ENCODE measurements at regions not wholly inside any gene's neighbourhood (a gene's known extent, or its start where the extent isn't known, plus 50 kb on each side); places are given as distances from the start of the nearest gene placed in this dataset.

DNA sequence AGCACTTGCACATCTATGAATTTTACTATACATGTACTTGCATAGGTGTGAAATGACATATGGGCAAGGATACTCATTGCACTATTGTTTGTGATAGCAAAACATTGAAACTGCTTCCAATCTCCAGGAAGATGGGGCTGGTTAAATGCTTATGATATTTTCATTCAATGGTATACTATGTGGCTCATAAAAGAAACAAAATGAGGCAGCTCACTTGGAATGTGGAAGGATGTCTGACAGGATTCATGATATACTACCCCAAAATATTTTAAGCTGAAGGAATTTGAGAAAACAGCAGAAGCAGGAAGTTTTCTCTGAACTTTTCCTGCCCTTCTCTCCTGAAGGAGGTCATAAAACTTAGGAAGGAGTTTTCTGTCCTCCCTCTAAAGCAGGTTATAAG lies 99.6 kb upstream of the CAST start:
- H3K4me3 Mint-ChIP-seq: no peak overlapping the region
- no peak overlapping the region for H3K27ac Mint-ChIP-seq
- no peaks in the 10 kb centered on the region for H3K36me3 Mint-ChIP-seq (ENCODE audit: low read depth)
- H3K9me3 Mint-ChIP-seq: no peaks in the 10 kb centered on the region
- H3K4me1 Mint-ChIP-seq (ENCODE audit: low read depth): peaks cover 12% of the 10 kb centered on the region
- peaks cover 3% of the 10 kb centered on the region for H3K27me3 Mint-ChIP-seq (ENCODE audit: low read depth)

DNA sequence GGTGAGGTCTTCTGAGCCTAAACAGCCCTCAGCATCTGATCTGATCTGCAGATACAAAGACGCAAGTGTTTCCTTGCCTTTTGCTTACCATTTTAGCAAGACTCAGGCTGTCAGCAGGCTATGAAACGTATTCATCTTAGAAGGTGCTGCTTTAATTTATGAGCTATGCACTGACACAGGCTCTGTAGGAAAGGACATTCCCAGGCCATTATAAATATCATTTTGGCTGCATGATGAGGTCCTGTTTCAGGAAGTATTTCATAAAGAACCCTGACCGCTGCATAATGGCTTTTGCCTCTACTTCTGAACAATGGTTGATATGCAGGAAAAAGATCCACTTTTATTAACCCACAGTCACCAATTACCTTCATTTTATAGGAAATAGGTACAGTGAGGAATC lies 98.4 kb upstream of the CAST start:
- H3K9me3 Mint-ChIP-seq: no peaks in the 10 kb centered on the region
- no peak overlapping the region for H3K27ac Mint-ChIP-seq
- H3K27me3 Mint-ChIP-seq (ENCODE audit: low read depth): peaks cover 7% of the 10 kb centered on the region
- peaks cover 12% of the 10 kb centered on the region for H3K4me1 Mint-ChIP-seq (ENCODE audit: low read depth)
- H3K36me3 Mint-ChIP-seq (ENCODE audit: low read depth): no peaks in the 10 kb centered on the region
- no peak overlapping the region for H3K4me3 Mint-ChIP-seq

DNA sequence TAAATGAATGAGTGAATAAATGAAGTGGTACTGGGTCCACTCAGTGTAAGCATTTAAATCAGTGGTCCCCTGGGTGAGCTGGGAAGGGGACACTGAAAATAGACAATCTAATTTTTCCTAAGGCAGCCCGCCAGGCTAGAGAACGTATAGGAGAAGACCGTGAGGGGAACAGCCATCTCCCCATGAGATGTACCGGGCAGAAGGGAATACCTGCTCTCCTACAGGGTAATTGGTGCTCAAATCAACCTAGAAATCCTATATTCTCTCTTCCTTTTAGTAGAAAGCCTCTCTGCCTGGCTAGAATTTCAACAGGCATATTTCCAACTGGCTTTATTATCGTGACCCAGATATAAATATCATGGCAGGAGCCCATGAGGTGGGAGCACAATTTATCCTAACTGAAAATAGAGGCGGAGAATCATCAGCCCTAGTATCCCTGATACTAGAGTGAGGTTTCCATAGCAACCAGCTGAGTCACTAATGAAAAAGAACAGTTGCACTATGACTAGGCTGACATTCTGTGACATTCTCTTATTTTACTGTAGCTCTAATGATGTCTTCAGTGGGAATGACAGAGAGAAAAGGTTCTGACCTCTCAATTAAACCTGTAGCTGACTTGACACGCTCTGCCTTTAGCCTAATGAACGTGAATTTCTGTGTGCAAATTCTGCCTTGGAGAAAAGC lies 96.5 kb upstream of the CAST start:
- H3K27me3 Mint-ChIP-seq (ENCODE audit: low read depth): peaks cover 21% of the 10 kb centered on the region
- H3K9me3 Mint-ChIP-seq: no peaks in the 10 kb centered on the region
- H3K4me1 Mint-ChIP-seq (ENCODE audit: low read depth): peaks cover 12% of the 10 kb centered on the region
- no peak overlapping the region for H3K4me3 Mint-ChIP-seq
- no peaks in the 10 kb centered on the region for H3K36me3 Mint-ChIP-seq (ENCODE audit: low read depth)
- no peak overlapping the region for H3K27ac Mint-ChIP-seq

DNA sequence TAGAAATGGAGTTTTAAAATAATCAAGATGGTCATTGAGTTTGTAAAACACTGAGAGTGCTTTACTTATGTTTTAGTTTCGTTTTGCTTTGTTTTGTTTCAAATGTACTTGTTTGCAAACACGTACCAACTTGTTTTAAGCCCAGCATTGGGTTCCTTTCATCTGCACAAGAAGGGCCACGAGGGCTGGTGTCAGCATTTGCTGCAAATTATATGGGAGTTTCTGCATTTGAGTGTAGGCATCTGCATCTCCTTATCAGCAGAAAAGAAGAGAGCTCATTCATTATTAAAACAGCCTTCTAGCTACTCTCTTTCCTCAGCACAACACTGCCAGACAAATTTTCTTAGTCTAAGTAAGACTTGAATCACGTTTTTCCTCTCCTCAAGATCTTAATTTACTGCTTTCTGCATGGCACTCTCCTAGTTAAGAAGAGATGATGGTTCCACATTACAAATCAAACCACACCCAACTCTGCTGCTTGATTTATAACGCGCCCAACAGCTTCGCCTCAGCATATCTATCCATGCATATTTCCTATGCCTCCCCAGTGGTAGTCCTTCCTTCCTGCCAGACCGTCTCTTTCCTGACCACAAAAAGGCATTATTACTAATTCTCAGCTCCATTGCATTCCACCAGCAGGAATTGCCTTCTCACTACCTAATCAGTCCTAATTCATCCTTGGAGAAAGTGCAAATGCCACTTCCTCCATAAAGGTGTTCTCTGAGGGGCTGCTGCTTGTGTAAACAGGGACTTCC lies 95.2 kb upstream of the CAST start:
- Mint-ChIP-seq H3K27me3 (ENCODE audit: low read depth) (peaks cover 21% of the 10 kb centered on the region), H3K27ac (no peak overlapping the region), H3K4me1 (ENCODE audit: low read depth) (peaks cover 12% of the 10 kb centered on the region), H3K36me3 (ENCODE audit: low read depth) (no peaks in the 10 kb centered on the region), H3K4me3 (no peak overlapping the region), H3K9me3 (no peaks in the 10 kb centered on the region)

DNA sequence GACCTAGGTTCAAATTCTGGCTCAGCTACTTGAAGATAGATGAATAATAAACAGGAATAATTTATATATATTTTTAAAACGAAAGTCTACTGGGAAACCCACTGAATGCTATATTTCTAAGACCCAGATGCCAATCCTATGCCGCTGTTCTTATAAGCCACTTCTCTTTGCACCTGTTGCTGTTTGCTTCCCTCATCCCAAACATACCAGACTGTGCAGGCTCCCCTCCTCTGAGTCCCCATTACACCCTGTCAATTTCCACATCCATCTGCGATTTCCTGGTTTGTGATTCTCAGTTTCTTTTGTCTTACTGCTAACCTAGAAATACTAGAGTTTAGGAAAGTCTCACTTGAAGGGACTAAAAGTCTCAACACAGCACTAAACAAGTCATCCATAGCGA lies 92.8 kb upstream of the CAST start:
- Mint-ChIP-seq H3K4me3 (no peak overlapping the region), H3K4me1 (ENCODE audit: low read depth) (peaks cover 12% of the 10 kb centered on the region), H3K9me3 (no peaks in the 10 kb centered on the region), H3K27ac (no peak overlapping the region), H3K27me3 (ENCODE audit: low read depth) (peaks cover 21% of the 10 kb centered on the region), H3K36me3 (ENCODE audit: low read depth) (no peaks in the 10 kb centered on the region)

DNA sequence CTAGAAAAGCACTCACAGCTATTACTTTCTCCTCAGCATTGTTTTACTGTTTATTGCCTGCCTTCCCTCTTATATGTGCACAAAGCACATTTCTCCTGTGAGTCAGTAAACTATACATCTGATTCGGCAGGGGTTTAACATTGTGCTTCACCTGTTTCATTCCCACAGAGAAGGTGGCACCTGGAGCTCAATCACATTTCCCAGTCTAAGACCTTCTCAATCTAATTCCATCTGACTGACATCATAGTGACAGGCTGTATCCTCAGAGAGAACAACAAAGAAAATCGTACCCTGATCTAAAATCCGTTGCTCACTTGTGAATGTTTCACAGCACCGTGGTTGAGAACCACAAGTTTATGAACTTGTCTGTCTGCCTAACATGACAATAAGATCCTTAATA lies 92.4 kb upstream of the CAST start:
- no peak overlapping the region for H3K4me3 Mint-ChIP-seq

DNA sequence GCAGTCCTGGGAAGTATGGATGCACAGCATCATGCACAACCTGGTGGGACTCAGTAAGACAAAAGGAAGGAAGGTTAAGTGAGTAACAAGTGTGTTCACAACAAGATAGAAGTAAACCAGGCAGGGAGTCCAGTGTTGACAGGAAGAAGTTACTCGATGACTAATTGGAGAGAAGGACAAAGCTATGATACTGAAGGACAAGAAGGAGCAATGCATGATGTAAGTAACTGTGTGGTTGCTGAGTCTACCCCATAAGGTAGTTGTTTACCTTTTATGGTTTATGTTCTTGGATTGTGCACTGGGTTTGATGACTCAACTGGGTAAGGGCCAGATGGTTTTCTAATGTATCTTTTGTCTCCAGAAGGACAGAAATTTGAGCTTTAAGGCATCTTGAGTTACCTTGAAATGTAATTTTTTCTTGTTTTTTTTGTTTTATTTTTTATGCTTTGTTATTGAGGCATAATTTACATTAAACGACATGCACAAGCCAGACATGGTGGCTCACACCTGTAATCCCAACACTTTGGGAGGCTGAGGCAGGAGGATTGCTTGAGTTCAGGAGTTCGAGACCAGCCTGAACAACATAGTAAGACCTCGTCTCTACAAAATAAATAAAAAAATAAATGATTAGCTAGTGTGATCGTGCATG lies 89.2 kb upstream of the CAST start:
- no peak overlapping the region for H3K27ac Mint-ChIP-seq
- H3K36me3 Mint-ChIP-seq (ENCODE audit: low read depth): no peaks in the 10 kb centered on the region
- peaks cover 17% of the 10 kb centered on the region for H3K27me3 Mint-ChIP-seq (ENCODE audit: low read depth)
- no peaks in the 10 kb centered on the region for H3K4me1 Mint-ChIP-seq (ENCODE audit: low read depth)
- no peaks in the 10 kb centered on the region for H3K9me3 Mint-ChIP-seq
- H3K4me3 Mint-ChIP-seq: no peak overlapping the region

More for the DNA sequence above, 92.4 kb upstream of the CAST start:
- Mint-ChIP-seq H3K4me1 (ENCODE audit: low read depth) (peaks cover 12% of the 10 kb centered on the region), H3K27me3 (ENCODE audit: low read depth) (peaks cover 21% of the 10 kb centered on the region), H3K9me3 (no peaks in the 10 kb centered on the region), H3K36me3 (ENCODE audit: low read depth) (no peaks in the 10 kb centered on the region), H3K27ac (no peak overlapping the region)

DNA sequence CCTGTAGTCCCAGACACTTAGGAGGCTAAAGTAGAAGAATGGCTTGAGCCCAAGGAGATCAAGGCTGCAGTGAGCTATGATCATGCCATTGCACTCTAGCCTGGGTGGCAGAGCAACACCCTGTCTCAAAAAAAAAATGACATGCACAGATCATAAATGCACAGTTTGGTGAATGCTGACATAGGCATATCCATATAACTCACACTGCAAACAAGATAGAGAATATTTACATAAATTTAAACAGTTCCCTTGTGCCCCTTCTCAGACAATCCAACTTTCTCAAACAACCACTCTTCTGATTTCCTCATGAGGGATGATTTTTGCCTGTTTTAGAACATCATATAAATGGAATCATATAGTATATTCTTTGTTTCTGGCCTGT lies 88.7 kb upstream of the CAST start:
- Mint-ChIP-seq H3K36me3 (ENCODE audit: low read depth) (no peaks in the 10 kb centered on the region), H3K4me1 (ENCODE audit: low read depth) (no peaks in the 10 kb centered on the region), H3K27me3 (ENCODE audit: low read depth) (peaks cover 18% of the 10 kb centered on the region), H3K4me3 (no peak overlapping the region), H3K9me3 (no peaks in the 10 kb centered on the region), H3K27ac (no peak overlapping the region)

DNA sequence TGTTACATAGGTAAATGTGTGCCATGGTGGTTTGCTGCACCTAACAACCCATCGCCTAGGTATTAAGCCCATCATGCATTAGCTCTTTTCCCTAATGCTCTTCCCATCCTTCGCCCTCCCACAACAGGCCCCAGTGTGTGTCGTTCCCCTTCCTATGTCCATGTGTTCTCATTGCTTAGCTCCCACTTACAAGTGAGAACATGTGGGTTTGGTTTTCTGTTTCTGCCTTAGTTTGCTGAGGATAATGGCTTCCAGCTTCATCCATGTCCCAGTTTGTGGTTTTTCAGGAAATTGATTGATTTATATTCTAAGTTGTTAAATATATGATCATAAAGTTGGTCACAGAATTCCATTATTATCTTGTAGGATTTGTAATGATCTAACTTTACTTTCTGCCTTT lies 85.3 kb upstream of the CAST start:
- H3K27ac Mint-ChIP-seq: no peak overlapping the region
- no peaks in the 10 kb centered on the region for H3K9me3 Mint-ChIP-seq
- no peaks in the 10 kb centered on the region for H3K4me1 Mint-ChIP-seq (ENCODE audit: low read depth)
- peaks cover 4% of the 10 kb centered on the region for H3K27me3 Mint-ChIP-seq (ENCODE audit: low read depth)
- no peaks in the 10 kb centered on the region for H3K36me3 Mint-ChIP-seq (ENCODE audit: low read depth)
- H3K4me3 Mint-ChIP-seq: no peak overlapping the region

DNA sequence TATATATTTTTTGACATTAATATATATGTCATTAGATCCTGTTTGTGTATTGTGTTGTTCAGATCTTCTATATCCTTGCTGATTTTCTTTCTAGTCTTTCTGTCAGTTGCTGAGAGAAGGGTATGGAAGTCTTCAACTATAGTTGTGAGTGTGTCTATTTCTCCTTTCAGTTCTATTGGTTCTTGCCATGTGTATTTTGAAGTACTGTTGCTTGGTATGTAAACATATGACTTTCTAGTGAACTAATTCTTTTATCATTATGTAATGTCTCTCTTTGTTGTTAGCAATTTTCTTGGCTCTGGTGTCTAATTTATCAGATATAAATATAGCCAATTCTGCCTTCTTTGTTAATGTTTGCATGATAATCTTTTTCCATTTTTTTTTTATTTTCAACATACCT lies 84.3 kb upstream of the CAST start:
- peaks cover 4% of the 10 kb centered on the region for H3K27me3 Mint-ChIP-seq (ENCODE audit: low read depth)
- H3K9me3 Mint-ChIP-seq: no peaks in the 10 kb centered on the region
- no peaks in the 10 kb centered on the region for H3K36me3 Mint-ChIP-seq (ENCODE audit: low read depth)
- no peaks in the 10 kb centered on the region for H3K4me1 Mint-ChIP-seq (ENCODE audit: low read depth)
- H3K4me3 Mint-ChIP-seq: no peak overlapping the region
- H3K27ac Mint-ChIP-seq: no peak overlapping the region

DNA sequence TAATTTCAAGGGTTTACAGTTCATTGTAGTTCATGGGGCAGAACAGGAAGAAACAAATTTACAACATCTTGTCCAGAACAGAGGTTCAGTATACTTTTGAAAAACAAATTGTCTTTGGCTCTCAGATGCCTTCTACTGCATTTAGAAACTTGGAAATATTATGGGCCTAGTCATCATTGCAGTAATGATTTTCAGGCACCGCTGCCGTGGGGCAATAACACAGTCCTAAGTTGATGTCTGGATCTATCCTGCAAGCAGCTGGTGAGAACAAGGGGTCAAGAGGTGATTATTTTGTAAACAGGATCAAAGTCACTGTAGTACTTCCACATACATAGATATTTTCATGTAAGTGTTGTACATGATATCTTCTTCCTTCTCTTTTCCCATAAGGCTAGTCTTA lies 82.5 kb upstream of the CAST start:
- Mint-ChIP-seq H3K36me3 (ENCODE audit: low read depth) (no peaks in the 10 kb centered on the region), H3K27me3 (ENCODE audit: low read depth) (peaks cover 11% of the 10 kb centered on the region), H3K4me3 (no peak overlapping the region), H3K4me1 (ENCODE audit: low read depth) (peaks cover 4% of the 10 kb centered on the region), H3K9me3 (no peaks in the 10 kb centered on the region), H3K27ac (no peak overlapping the region)

DNA sequence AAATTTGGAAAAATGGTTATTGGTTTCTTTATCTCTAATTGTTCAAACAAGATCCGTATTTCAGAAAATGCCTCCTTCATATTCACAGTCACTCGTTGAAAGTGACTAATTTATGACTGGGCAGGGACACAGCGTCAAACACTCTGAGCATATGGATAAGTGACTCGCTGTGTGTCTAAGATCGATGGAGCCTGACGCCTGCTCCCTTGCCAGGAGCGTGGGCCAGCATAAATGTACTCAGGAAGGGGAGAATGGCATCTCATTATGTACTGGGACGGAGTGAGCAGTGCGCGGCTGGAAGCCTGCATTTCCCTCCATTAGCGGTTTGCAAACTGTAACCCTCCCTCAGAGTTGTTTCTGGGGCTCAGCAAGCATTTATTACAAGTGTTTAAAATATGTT lies 79.8 kb upstream of the CAST start:
- Mint-ChIP-seq H3K27ac (no peak overlapping the region), H3K9me3 (no peaks in the 10 kb centered on the region), H3K36me3 (ENCODE audit: low read depth) (no peaks in the 10 kb centered on the region), H3K4me1 (ENCODE audit: low read depth) (peaks cover 5% of the 10 kb centered on the region), H3K4me3 (no peak overlapping the region), H3K27me3 (ENCODE audit: low read depth) (peaks cover 25% of the 10 kb centered on the region)

DNA sequence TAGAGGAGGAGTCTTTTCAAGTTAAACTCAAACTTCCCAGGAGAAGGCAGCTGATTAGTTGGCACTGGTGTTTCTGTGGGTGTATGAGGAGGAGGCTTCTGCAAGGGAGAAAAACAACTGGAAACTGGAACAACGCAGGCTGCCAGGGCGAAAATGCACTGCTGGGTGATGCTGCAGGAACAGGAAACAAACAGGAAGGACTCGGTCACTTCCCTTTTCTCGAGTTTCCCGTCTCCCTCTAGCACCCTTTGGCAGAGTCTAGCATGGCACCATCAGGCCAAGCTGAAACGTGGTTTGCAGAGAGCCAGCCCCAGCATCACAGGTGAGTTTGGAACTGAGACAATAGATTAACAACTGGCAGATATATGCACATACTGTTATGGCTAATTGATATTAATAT lies 77.5 kb upstream of the CAST start:
- H3K27me3 Mint-ChIP-seq (ENCODE audit: low read depth): peaks cover 28% of the 10 kb centered on the region
- H3K4me3 Mint-ChIP-seq: no peak overlapping the region
- no peaks in the 10 kb centered on the region for H3K9me3 Mint-ChIP-seq
- H3K27ac Mint-ChIP-seq: no peak overlapping the region
- H3K36me3 Mint-ChIP-seq (ENCODE audit: low read depth): no peaks in the 10 kb centered on the region
- peaks cover 5% of the 10 kb centered on the region for H3K4me1 Mint-ChIP-seq (ENCODE audit: low read depth)

DNA sequence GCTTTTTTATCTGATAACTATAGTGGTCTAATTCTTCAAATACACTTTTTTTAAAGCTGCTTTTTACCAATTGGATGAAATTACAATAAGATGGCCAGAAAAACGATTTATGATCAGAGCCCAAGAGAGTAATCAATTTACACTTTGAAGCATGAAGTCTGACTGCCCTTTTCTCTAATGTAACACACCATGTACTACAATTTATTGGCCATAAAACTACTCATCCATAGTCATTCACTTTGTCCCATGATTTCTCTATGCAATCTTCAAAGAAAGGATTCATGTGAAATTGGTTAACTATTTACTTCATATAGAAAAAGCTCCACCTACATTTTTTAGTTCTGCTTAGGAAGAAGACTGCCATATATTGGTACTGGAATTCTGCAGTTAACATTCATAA lies 73.6 kb upstream of the CAST start:
- H3K9me3 Mint-ChIP-seq: no peaks in the 10 kb centered on the region
- H3K27ac Mint-ChIP-seq: no peak overlapping the region
- no peak overlapping the region for H3K4me3 Mint-ChIP-seq
- H3K36me3 Mint-ChIP-seq (ENCODE audit: low read depth): no peaks in the 10 kb centered on the region
- peaks cover 51% of the 10 kb centered on the region for H3K27me3 Mint-ChIP-seq (ENCODE audit: low read depth)
- H3K4me1 Mint-ChIP-seq (ENCODE audit: low read depth): peaks cover 5% of the 10 kb centered on the region

DNA sequence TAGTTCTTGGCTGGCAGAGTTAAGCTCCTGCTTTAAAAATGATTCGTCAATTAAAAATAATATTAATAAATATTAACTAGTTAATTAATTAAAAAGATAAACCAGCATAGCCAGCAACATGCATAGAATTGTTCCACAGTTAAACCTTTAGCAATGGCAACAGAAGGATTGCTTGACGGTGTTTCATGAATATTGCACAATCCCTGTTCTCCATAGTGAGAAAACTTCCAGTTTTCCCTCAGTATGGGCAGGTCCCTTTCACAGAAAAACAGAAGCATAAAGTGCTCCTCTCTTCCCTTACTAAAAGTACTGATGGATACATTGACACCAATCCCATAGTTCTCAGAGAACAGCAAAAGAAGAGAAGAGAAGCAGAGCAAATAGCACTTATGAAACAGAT lies 71.4 kb upstream of the CAST start:
- H3K36me3 Mint-ChIP-seq (ENCODE audit: low read depth): no peaks in the 10 kb centered on the region
- no peak overlapping the region for H3K27ac Mint-ChIP-seq
- H3K4me1 Mint-ChIP-seq (ENCODE audit: low read depth): no peaks in the 10 kb centered on the region
- H3K4me3 Mint-ChIP-seq: no peak overlapping the region
- no peaks in the 10 kb centered on the region for H3K9me3 Mint-ChIP-seq
- peaks cover 47% of the 10 kb centered on the region for H3K27me3 Mint-ChIP-seq (ENCODE audit: low read depth)

Measured in T-helper 1 cell treated with Interleukin-12 subunit alpha and Interleukin-12 subunit beta and Interleukin-4 antibody, amounts not matched to agents 30 μg/mL and 1 μg/mL, for 36 hours (primary cell).